DOHH2 (cell line): ENCODE measurements at regions not wholly inside any gene's neighbourhood (a gene's known extent, or its start where the extent isn't known, plus 50 kb on each side); places are given as distances from the start of the nearest gene placed in this dataset.

Experiments
- H3F3A ChIP-seq: fragments of 200-600 bp; sonication (generic), shearing (Covaris generic); 2 replicates; pipeline ENCODE4 v1.6.0; 2016; ENCODE audit warnings: antibody characterized with exemption, mild to moderate bottlenecking; ENCODE audit not compliant: control insufficient read depth, insufficient read depth
- H3K27ac ChIP-seq: fragments of 200-600 bp; sonication (generic); 2 replicates; pipeline ENCODE4 v1.5.1; 2014; ENCODE audit warnings: low read depth, mild to moderate bottlenecking, low read length, moderate library complexity
- H3K27me3 ChIP-seq: fragments of 200-600 bp; sonication (generic); 2 replicates; pipeline ENCODE4 v1.6.1; 2014; ENCODE audit warnings: mild to moderate bottlenecking, low read length, mixed read lengths; ENCODE audit not compliant: control insufficient read depth
- H3K36me3 ChIP-seq: fragments of 200-600 bp; sonication (generic); 2 replicates; pipeline ENCODE4 v1.6.1; 2014; ENCODE audit warnings: mild to moderate bottlenecking, low read length, moderate library complexity, mixed read lengths; ENCODE audit not compliant: control insufficient read depth
- H3K4me1 ChIP-seq: fragments of 200-600 bp; sonication (generic); 2 replicates; pipeline ENCODE4 v1.6.1; 2014; ENCODE audit warnings: mild to moderate bottlenecking, low read length, mixed read lengths; ENCODE audit not compliant: control insufficient read depth
- H3K4me2 ChIP-seq: fragments of 200-600 bp; sonication (generic); 2 replicates; pipeline ENCODE4 v1.6.0; 2014; ENCODE audit warnings: mild to moderate bottlenecking, low read length, moderate library complexity
- H3K4me3 ChIP-seq: fragments of 200-600 bp; sonication (generic); 2 replicates; pipeline ENCODE4 v1.5.1; 2014; ENCODE audit warnings: mild to moderate bottlenecking, low read length, mixed read lengths
- H3K79me2 ChIP-seq: fragments of 200-600 bp; sonication (generic); 2 replicates; pipeline ENCODE4 v1.6.1; 2014; ENCODE audit warnings: mild to moderate bottlenecking, low read length, mixed read lengths; ENCODE audit not compliant: control insufficient read depth
- H3K9me2 ChIP-seq: fragments of 200-600 bp; sonication (generic); replicated peaks from 2 replicates; pipeline ENCODE4 v1.6.1; 2014; ENCODE audit warnings: mild to moderate bottlenecking, low read length, mixed read lengths; ENCODE audit not compliant: control insufficient read depth
- H3K9me3 ChIP-seq: fragments of 200-600 bp; sonication (generic); 2 replicates; pipeline ENCODE4 v1.6.1; 2014; ENCODE audit warnings: antibody characterized with exemption, low read length, mixed read lengths; ENCODE audit not compliant: control insufficient read depth, insufficient read depth
- H4K20me1 ChIP-seq: fragments of 200-600 bp; sonication (generic); 2 replicates; pipeline ENCODE4 v1.6.0; 2014; ENCODE audit warnings: low read depth, mild to moderate bottlenecking, antibody characterized with exemption, low read length, moderate library complexity; ENCODE audit not compliant: control insufficient read depth, insufficient read depth
- EZH2phosphoT487 ChIP-seq: fragments of 200-600 bp; sonication (generic); IDR thresholded peaks from 2 replicates; pipeline ENCODE4 v1.6.1; 2017; ENCODE audit warnings: borderline replicate concordance, mild to moderate bottlenecking, antibody characterized with exemption, low read length, moderate library complexity, mixed read lengths
- TF ChIP-seq, protein P1 (sequence below): fragments of 200-600 bp; sonication (generic); IDR thresholded peaks from one replicate; pipeline ENCODE4 v1.5.1; 2014; ENCODE audit warnings: antibody characterized with exemption, mild to moderate bottlenecking, low read depth, low read length; ENCODE audit not compliant: poor library complexity, severe bottlenecking

DNA sequence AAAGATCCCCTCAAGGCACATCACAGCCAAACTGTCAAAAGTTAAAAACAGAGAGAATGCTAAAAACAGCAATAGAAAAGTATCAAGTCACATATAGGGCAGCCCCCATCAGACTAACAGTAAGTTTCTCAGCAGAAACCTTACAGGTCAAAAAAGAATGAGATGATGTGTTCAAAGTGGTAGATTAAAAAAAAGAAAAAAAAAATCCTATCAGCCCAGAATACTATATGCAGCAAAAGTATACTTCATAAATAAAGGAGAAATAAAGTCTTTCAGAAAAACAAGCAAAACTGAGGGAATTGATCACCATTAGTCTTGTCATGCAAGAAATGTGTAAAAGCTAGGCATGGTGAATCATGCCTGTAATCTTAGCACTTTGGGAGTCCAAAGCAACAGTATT is 99.9 kb upstream of the RAD23B start:
- Histone ChIP-seq H3K27ac (no peak overlapping the region), H3K9me2 (no peaks in the 10 kb centered on the region), H3K27me3 (peaks cover 9% of the 10 kb centered on the region; the same call in 1 of the 2 replicates), H3K4me3 (no peak overlapping the region), H3K36me3 (no peaks in the 10 kb centered on the region), H3K4me1 (no peaks in the 10 kb centered on the region), H3F3A (no peaks in the 10 kb centered on the region), H3K4me2 (no peak overlapping the region), H4K20me1 (no peaks in the 10 kb centered on the region), H3K79me2 (no peaks in the 10 kb centered on the region), H3K9me3 (peaks cover 3% of the 10 kb centered on the region; the same call in 1 of the 2 replicates)
- TF ChIP-seq, protein P1, sequence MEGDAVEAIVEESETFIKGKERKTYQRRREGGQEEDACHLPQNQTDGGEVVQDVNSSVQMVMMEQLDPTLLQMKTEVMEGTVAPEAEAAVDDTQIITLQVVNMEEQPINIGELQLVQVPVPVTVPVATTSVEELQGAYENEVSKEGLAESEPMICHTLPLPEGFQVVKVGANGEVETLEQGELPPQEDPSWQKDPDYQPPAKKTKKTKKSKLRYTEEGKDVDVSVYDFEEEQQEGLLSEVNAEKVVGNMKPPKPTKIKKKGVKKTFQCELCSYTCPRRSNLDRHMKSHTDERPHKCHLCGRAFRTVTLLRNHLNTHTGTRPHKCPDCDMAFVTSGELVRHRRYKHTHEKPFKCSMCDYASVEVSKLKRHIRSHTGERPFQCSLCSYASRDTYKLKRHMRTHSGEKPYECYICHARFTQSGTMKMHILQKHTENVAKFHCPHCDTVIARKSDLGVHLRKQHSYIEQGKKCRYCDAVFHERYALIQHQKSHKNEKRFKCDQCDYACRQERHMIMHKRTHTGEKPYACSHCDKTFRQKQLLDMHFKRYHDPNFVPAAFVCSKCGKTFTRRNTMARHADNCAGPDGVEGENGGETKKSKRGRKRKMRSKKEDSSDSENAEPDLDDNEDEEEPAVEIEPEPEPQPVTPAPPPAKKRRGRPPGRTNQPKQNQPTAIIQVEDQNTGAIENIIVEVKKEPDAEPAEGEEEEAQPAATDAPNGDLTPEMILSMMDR, result no peak
- TF ChIP-seq EZH2phosphoT487, result no peak

DNA sequence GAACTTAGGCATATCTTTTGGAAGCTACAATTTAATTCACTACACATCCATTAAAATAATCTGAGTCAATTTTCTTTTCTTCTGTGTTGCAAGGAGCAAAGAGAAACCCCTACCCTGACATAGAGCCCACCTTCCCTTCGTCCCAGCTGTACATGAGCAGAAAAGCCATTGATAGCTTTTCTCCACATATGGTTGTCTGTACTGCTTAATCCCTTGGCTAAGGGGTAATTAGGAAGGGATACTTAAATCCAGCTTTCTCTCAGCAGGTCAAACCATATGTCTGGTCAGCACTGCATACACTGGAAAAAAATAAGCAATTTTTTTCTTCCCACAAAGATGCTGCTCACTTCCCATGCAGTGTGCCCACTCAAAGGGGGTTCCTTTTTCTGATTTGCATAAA is 94.7 kb upstream of the RAD23B start:
- H3K9me2 ChIP-seq, result no peaks in the 10 kb centered on the region
- TF ChIP-seq, protein P1, result no peak
- no peak for TF ChIP-seq EZH2phosphoT487

DNA sequence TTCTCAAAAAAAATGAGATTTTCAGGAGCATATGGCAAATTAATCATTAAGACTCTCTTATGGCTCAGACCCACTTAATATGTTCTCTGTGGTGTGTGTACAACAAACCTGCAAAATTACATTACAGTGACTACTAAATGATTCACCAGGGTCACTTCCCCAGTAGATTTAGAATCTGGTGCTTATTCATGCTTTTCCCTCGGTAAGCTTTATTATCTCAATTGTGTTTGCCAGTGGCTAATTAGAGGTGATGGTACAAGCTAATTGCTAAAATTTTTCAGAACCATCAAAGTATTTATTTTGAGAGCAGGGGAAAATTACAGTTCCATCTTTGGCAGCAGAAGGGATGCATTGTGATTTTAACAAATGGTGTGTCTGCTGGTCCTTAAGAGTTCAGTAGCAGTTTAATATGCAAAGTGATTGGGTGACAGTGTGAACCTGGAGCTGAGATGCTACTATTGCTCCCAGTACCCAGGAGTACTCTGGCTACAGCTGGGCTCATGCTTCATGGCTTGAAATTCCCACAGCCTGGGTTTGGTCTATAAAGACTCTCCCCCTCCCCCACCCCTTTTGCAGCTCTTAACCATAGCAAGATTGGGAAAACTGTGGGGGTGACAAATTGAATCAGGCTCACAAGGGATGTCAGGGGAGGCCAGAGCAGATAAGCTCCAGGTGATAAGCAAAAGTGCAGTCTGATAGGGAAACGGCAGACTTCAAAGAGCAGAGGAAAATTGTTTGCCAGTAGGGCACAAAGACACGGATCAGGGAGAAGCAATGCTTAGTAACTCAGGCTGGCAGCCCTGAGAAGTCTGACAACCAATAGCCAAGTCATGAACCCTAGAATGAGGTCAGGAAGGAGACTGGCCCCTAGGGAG is 92.8 kb upstream of the RAD23B start:
- Histone ChIP-seq H3K27ac (no peak overlapping the region), H3K27me3 (0 out of 2 replicates have a peak, but pooled peaks cover 1% of the 10 kb centered on the region), H3K79me2 (no peaks in the 10 kb centered on the region), H3K9me3 (no peaks in the 10 kb centered on the region), H3K4me1 (no peaks in the 10 kb centered on the region), H3F3A (no peaks in the 10 kb centered on the region), H3K4me3 (no peak overlapping the region), H3K36me3 (no peaks in the 10 kb centered on the region), H4K20me1 (no peaks in the 10 kb centered on the region), H3K9me2 (no peaks in the 10 kb centered on the region), H3K4me2 (no peak overlapping the region)
- TF ChIP-seq, protein P1, result no peak
- no peak for TF ChIP-seq EZH2phosphoT487

More for the DNA sequence above, 94.7 kb upstream of the RAD23B start:
- no peaks in the 10 kb centered on the region for H3K79me2 ChIP-seq
- H3K36me3 ChIP-seq, result no peaks in the 10 kb centered on the region
- no peak overlapping the region for H3K27ac ChIP-seq
- no peaks in the 10 kb centered on the region for H3K4me1 ChIP-seq
- no peaks in the 10 kb centered on the region for H3F3A ChIP-seq
- no peaks in the 10 kb centered on the region for H4K20me1 ChIP-seq
- H3K27me3 ChIP-seq, result peaks cover 5% of the 10 kb centered on the region; the same call in 1 of the 2 replicates
- H3K4me2 ChIP-seq, result no peak overlapping the region
- no peak overlapping the region for H3K4me3 ChIP-seq
- peaks cover 3% of the 10 kb centered on the region; the same call in 1 of the 2 replicates for H3K9me3 ChIP-seq
